Ishikawa (cell line): ENCODE measurements at regions not wholly inside any gene's neighbourhood (a gene's known extent, or its start where the extent isn't known, plus 50 kb on each side); places are given as distances from the start of the nearest gene placed in this dataset.

Source experiments
- CEBPB ChIP-seq: IDR thresholded peaks from 2 replicates; pipeline ENCODE4 v1.6.1; 2012
- CREB1 ChIP-seq: IDR thresholded peaks from 2 replicates; pipeline ENCODE4 v1.6.1; 2012; ENCODE audit warnings: low read depth
- EGR1 ChIP-seq: IDR thresholded peaks from 2 replicates; pipeline ENCODE4 v1.6.1; 2012
- EP300 ChIP-seq: IDR thresholded peaks from 2 replicates; pipeline ENCODE4 v1.6.1; 2012; ENCODE audit warnings: borderline replicate concordance
- FOXM1 ChIP-seq: IDR thresholded peaks from 2 replicates; pipeline ENCODE4 v1.6.1; 2012; ENCODE audit warnings: low read depth, borderline replicate concordance
- NFIC ChIP-seq: IDR thresholded peaks from 2 replicates; pipeline ENCODE4 v1.6.1; 2012
- RAD21 ChIP-seq: IDR thresholded peaks from 2 replicates; pipeline ENCODE4 v1.6.1; 2012; ENCODE audit warnings: low read depth
- REST ChIP-seq: IDR thresholded peaks from 2 replicates; pipeline ENCODE4 v1.6.1; 2012; ENCODE audit warnings: low read depth, mild to moderate bottlenecking
- TAF1 ChIP-seq: IDR thresholded peaks from 2 replicates; pipeline ENCODE4 v1.6.1; 2012; ENCODE audit warnings: low read depth, mild to moderate bottlenecking
- TCF12 ChIP-seq: IDR thresholded peaks from 2 replicates; pipeline ENCODE4 v1.6.1; 2012; ENCODE audit warnings: low read depth
- TEAD4 ChIP-seq: IDR thresholded peaks from 2 replicates; pipeline ENCODE4 v1.6.1; 2012
- YY1 ChIP-seq: IDR thresholded peaks from 2 replicates; pipeline ENCODE4 v1.6.1; 2012; ENCODE audit warnings: low read depth
- ZBTB7A ChIP-seq: IDR thresholded peaks from 2 replicates; pipeline ENCODE4 v1.6.1; 2012; ENCODE audit warnings: low read depth
- TF ChIP-seq, protein P1 (sequence below): IDR thresholded peaks from 2 replicates; pipeline ENCODE4 v1.6.1; 2012
- TF ChIP-seq, protein P2 (sequence below): IDR thresholded peaks from 2 replicates; pipeline ENCODE4 v1.6.1; 2012

DNA sequence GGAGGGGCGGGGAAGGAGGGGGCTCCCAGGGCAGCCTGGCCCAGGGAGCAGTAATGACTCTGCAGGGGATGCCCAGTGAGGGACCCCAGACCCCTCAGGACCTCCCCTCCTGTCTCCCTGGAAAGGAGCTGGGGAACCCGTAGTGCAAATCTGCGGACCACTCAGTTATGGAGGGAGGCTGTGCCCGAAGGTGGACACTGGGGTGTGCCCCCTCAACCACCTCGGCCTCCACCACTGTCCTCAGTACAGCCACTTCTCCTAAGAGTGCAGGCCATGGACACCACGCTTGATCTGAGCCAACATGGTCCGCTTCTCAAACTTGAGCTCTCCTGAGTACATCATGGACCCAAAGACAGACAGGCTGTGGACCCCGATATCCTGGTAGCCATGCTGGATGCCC, 378.2 kb upstream of the MAOA start:
- TF ChIP-seq TAF1 (no peak), TCF12 (no peak), TEAD4 (no peak), RAD21 (no peak), CEBPB (no peak), ZBTB7A (no peak), CREB1 (no peak), EGR1 (no peak), EP300 (no peak), FOXM1 (no peak), YY1 (no peak), NFIC (no peak), REST (no peak)
- TF ChIP-seq, protein P1, sequence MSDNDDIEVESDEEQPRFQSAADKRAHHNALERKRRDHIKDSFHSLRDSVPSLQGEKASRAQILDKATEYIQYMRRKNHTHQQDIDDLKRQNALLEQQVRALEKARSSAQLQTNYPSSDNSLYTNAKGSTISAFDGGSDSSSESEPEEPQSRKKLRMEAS: no peak
- TF ChIP-seq, protein P2, sequence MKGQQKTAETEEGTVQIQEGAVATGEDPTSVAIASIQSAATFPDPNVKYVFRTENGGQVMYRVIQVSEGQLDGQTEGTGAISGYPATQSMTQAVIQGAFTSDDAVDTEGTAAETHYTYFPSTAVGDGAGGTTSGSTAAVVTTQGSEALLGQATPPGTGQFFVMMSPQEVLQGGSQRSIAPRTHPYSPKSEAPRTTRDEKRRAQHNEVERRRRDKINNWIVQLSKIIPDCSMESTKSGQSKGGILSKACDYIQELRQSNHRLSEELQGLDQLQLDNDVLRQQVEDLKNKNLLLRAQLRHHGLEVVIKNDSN: no peak

- TF ChIP-seq TCF12: no peak
- TF ChIP-seq EP300: no peak
- no peak for TF ChIP-seq CREB1
- TF ChIP-seq REST: no peak
Measured at GRCh38 chrX:43278440-43278839, 377.7 kb upstream of the MAOA start.

GRCh38 chrX:43279341-43279808, 376.7 kb upstream of the MAOA start:
- TF ChIP-seq, protein P2: no peak
- TF ChIP-seq EP300: no peak
- TF ChIP-seq TAF1: no peak
- TF ChIP-seq TEAD4: no peak
- no peak for TF ChIP-seq CREB1
- TF ChIP-seq, protein P1: no peak
- TF ChIP-seq EGR1: no peak
- no peak for TF ChIP-seq REST
- TF ChIP-seq YY1: no peak
- TF ChIP-seq ZBTB7A: no peak
- TF ChIP-seq TCF12: no peak
- TF ChIP-seq RAD21: no peak
- no peak for TF ChIP-seq FOXM1
- TF ChIP-seq NFIC: no peak
- TF ChIP-seq CEBPB: no peak

DNA sequence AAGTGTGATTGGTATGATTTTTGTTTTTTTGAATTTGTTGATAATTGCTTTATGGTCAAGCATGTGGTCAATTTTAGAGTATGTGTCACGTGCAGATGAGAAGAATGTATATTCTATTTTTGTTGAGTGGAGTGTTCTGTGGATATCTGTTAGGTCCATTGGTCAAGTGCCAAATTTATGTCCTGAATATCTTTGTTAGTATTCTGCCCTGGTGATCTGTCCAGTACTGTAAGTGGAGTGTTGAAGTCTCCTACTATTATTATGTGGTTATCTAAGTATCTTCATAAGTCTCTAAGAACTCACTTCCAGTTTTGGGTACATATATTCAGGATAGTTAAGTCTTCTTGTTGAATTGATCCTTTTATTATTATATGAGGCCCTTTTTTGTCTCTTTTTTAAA, 372.9 kb upstream of the MAOA start:
- TF ChIP-seq YY1 (no peak), TEAD4 (no peak), EGR1 (no peak), EP300 (no peak), TCF12 (no peak), REST (no peak)
- TF ChIP-seq, protein P2: no peak
